ENCODE measurements at regions not wholly inside any gene's neighbourhood (a gene's known extent, or its start where the extent isn't known, plus 50 kb on each side); places are given as distances from the start of the nearest gene placed in this dataset.
"Not testable (repeated sequence)": the region's sequence is repeated elsewhere in the genome, so short reads cannot be mapped to it uniquely, and the experiment has no call there.

- TF ChIP-seq, protein P1, sequence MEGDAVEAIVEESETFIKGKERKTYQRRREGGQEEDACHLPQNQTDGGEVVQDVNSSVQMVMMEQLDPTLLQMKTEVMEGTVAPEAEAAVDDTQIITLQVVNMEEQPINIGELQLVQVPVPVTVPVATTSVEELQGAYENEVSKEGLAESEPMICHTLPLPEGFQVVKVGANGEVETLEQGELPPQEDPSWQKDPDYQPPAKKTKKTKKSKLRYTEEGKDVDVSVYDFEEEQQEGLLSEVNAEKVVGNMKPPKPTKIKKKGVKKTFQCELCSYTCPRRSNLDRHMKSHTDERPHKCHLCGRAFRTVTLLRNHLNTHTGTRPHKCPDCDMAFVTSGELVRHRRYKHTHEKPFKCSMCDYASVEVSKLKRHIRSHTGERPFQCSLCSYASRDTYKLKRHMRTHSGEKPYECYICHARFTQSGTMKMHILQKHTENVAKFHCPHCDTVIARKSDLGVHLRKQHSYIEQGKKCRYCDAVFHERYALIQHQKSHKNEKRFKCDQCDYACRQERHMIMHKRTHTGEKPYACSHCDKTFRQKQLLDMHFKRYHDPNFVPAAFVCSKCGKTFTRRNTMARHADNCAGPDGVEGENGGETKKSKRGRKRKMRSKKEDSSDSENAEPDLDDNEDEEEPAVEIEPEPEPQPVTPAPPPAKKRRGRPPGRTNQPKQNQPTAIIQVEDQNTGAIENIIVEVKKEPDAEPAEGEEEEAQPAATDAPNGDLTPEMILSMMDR (IDR thresholded peaks at IDR 0.05; ENCODE audit: insufficient read depth, low read length, poor library complexity, severe bottlenecking) = not testable (repeated sequence)
- TF ChIP-seq EZH2phosphoT487 (conservative IDR thresholded peaks at IDR 0.05; ENCODE audit: low read length) = not testable (repeated sequence)
Measured at GRCh38 chr16:22573225-22573530, 62.5 kb downstream of the NPIPB5 start.
